Kidney epithelial cell (primary cell): ENCODE measurements at regions not wholly inside any gene's neighbourhood (a gene's known extent, or its start where the extent isn't known, plus 50 kb on each side); places are given as distances from the start of the nearest gene placed in this dataset.
"Not testable (repeated sequence)": the region's sequence is repeated elsewhere in the genome, so short reads cannot be mapped to it uniquely, and the experiment has no call there.

Experiments used
- DNase-seq: peaks from one replicate; pipeline ENCODE4 v3.0.0-alpha.2; 2010; ENCODE audit warnings: low read depth
- H3K27me3 ChIP-seq: 2 replicates; pipeline ENCODE4 v1.6.0; 2011; ENCODE audit warnings: low read length; ENCODE audit not compliant: control insufficient read depth, insufficient read depth
- H3K36me3 ChIP-seq: 2 replicates; pipeline ENCODE4 v1.5.1; 2011; ENCODE audit warnings: low read length; ENCODE audit not compliant: control insufficient read depth, insufficient read depth
- H3K4me3 ChIP-seq: 2 replicates; pipeline ENCODE4 v1.5.1; 2011; ENCODE audit warnings: low read depth, mild to moderate bottlenecking, control low read depth, low read length
- TF ChIP-seq, protein P1 (sequence below): IDR thresholded peaks from 2 replicates; pipeline ENCODE4 v1.5.1; 2011; ENCODE audit warnings: mild to moderate bottlenecking, moderate library complexity, low read length, control low read depth, inconsistent platforms; ENCODE audit not compliant: insufficient read depth, poor library complexity, severe bottlenecking

- no peaks in the 10 kb centered on the region for H3K36me3 ChIP-seq
- DNase-seq, result no peak
Measured at GRCh38 chr6:122877302-122877701, 88.2 kb downstream of the SMPDL3A start.

DNA sequence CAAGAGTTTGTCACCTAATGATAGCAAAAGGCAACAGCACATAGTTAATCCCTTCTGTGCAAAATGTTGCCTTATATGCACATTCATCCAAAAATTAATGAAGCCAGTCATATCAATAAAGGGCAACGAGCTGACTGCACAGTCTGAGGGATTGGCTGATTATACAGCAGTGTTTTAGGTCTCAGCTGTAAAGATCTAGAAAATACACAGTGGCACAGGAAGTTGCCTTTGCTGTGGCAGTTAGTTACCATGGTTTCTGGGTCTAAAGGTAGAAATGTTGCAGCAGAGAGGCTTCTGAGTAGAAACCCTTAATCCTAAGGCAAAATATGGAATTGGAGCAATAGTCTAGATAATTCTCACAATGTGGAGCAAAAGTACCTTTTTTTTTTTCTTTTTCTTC lies 89.7 kb downstream of the SMPDL3A start:
- H3K36me3 ChIP-seq, result no peaks in the 10 kb centered on the region
- H3K4me3 ChIP-seq, result no peak overlapping the region
- H3K27me3 ChIP-seq, result no peaks in the 10 kb centered on the region
- DNase-seq, result no peak
- TF ChIP-seq, protein P1, sequence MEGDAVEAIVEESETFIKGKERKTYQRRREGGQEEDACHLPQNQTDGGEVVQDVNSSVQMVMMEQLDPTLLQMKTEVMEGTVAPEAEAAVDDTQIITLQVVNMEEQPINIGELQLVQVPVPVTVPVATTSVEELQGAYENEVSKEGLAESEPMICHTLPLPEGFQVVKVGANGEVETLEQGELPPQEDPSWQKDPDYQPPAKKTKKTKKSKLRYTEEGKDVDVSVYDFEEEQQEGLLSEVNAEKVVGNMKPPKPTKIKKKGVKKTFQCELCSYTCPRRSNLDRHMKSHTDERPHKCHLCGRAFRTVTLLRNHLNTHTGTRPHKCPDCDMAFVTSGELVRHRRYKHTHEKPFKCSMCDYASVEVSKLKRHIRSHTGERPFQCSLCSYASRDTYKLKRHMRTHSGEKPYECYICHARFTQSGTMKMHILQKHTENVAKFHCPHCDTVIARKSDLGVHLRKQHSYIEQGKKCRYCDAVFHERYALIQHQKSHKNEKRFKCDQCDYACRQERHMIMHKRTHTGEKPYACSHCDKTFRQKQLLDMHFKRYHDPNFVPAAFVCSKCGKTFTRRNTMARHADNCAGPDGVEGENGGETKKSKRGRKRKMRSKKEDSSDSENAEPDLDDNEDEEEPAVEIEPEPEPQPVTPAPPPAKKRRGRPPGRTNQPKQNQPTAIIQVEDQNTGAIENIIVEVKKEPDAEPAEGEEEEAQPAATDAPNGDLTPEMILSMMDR, result no peak

More at GRCh38 chr6:122877302-122877701, 88.2 kb downstream of the SMPDL3A start:
- TF ChIP-seq, protein P1, result no peak
- Histone ChIP-seq H3K4me3 (no peak overlapping the region), H3K27me3 (no peaks in the 10 kb centered on the region)

DNA sequence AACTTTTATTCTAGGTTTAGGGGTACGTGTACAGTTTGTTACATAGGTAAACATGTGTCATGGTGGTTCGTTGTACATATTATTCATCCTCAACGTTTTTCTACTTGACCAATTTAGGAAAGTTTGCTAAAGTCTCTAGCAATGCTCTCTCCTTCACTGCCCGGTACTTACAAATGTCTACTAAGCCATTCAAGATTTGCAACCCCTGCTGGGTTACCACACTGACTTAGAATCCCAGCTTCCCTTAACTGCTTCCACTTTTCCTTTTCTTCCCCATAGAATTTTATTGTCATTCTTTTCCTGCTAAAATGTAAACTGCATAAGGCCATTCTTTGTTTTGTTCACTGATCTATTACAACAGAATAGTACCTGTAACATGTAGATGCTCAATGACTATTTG lies 97.4 kb downstream of the SMPDL3A start:
- H3K27me3 ChIP-seq, result no peaks in the 10 kb centered on the region
- no peak for DNase-seq
- no peak overlapping the region for H3K4me3 ChIP-seq
- H3K36me3 ChIP-seq, result no peaks in the 10 kb centered on the region
- TF ChIP-seq, protein P1, result no peak

DNA sequence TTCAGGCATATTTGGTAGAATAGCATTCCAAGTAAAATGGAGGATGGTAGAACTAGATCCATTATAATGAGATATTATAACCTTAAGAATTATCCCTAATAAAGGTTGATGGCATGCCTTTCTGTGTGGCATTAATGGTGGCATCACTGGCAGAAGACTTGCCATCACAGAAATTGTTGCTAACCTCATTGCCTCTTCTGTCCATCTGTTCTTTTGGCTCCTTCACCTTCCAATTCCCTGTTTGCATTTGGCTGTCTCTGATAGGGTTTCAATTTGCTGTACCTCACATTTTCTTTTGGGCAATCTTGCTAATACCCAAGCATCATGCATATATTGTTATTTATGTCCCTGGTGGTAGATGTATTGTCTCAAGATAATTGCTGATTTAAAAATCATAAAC lies 98.9 kb downstream of the SMPDL3A start:
- TF ChIP-seq, protein P1, result no peak
- Histone ChIP-seq H3K27me3 (no peaks in the 10 kb centered on the region), H3K4me3 (no peak overlapping the region), H3K36me3 (no peaks in the 10 kb centered on the region)
- no peak for DNase-seq

DNA sequence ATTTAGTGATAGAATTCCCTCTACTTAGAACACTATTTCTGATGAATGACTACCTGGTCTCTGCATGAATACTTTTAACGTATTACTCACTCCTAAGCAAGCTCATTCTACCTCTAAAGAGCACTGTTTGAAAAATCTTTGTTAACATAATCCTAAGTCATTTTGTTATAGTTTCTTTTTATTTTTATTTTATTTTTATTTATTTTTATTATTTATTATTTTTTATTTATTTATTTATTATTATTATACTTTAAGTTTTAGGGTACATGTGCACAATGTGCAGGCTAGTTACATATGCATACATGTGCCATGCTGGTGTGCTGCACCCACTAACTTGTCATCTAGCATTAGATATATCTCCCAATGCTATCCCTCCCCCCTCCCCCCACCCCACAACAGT lies 99.6 kb downstream of the SMPDL3A start:
- not testable (repeated sequence) for H3K4me3 ChIP-seq, H3K36me3 ChIP-seq, H3K27me3 ChIP-seq, DNase-seq

DNA sequence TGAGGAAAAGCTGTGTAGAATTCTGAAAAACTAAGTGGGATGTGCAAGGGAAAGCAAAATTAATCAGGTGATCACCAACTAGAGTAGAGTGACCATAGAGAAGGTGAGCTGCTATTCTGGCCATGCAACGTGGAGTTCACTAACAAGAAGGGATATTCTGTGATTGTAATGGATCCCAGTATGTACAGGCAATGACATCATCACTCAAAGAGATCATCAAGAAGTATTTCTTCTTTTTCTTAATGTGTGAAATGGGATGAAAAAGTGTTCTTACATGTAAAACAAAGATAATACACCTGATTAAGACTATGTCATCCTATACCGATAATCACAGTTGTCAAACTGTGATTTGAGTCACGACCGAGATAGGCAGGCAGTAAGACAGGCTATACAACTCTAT lies 101.2 kb downstream of the SMPDL3A start:
- DNase-seq, result no peak
- TF ChIP-seq, protein P1, result no peak
- H3K27me3 ChIP-seq, result no peaks in the 10 kb centered on the region
- H3K4me3 ChIP-seq, result no peak overlapping the region
- H3K36me3 ChIP-seq, result no peaks in the 10 kb centered on the region
